ENCODE measurements at regions not wholly inside any gene's neighbourhood (a gene's known extent, or its start where the extent isn't known, plus 50 kb on each side); places are given as distances from the start of the nearest gene placed in this dataset.
"Not testable (repeated sequence)": the region's sequence is repeated elsewhere in the genome, so short reads cannot be mapped to it uniquely, and the experiment has no call there.

- no peak for DNase-seq
- H3K27me3 ChIP-seq, result no peaks in the 10 kb centered on the region
- no peak overlapping the region for H3K4me3 ChIP-seq
- H3K4me1 ChIP-seq (replicated peaks in 1 of 2), result no peaks in the 10 kb centered on the region
- H3K27ac ChIP-seq, result no peak overlapping the region
- intact Hi-C loops (cut with DNase I), result no loop called here
- TF ChIP-seq, protein P1, sequence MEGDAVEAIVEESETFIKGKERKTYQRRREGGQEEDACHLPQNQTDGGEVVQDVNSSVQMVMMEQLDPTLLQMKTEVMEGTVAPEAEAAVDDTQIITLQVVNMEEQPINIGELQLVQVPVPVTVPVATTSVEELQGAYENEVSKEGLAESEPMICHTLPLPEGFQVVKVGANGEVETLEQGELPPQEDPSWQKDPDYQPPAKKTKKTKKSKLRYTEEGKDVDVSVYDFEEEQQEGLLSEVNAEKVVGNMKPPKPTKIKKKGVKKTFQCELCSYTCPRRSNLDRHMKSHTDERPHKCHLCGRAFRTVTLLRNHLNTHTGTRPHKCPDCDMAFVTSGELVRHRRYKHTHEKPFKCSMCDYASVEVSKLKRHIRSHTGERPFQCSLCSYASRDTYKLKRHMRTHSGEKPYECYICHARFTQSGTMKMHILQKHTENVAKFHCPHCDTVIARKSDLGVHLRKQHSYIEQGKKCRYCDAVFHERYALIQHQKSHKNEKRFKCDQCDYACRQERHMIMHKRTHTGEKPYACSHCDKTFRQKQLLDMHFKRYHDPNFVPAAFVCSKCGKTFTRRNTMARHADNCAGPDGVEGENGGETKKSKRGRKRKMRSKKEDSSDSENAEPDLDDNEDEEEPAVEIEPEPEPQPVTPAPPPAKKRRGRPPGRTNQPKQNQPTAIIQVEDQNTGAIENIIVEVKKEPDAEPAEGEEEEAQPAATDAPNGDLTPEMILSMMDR (IDR thresholded peaks at IDR 0.05), result no peak
- TF ChIP-seq POLR2A (IDR thresholded peaks at IDR 0.05), result no peak
- H3K9me3 ChIP-seq (replicated peaks in 1 of 3), result no peaks in the 10 kb centered on the region
- no peaks in the 10 kb centered on the region for H3K36me3 ChIP-seq (replicated peaks in 1 of 2)
- 70 to 73% (median 71%) methylated on average over 2 of the region's 2 CpGs for whole genome bisulfite sequencing, 4 donors
Observed at GRCh38 chr13:82196087-82196486, 1686.2 kb downstream of the SLITRK1 start.

DNA sequence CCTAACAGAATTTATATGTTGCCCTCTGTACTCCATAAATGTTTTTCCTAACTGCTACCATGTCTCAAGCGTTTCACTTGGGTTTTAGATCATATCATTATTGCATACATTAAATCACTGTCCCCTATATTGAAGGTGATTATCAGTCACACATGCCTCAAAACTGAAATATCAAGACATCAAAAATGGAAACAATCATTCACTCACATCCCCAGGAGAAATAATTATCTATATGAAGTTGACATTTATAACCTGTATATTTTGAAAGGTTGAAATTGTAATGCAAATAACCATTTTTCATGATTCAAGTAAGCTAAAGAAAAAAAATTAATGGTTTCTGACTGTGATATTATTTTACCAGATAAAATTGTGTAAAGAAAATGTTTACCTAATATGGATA, 1695.0 kb downstream of the SLITRK1 start:
- no peak overlapping the region for H3K4me3 ChIP-seq
- no peaks in the 10 kb centered on the region for H3K27me3 ChIP-seq
- DNase-seq, result no peak
- H3K36me3 ChIP-seq (replicated peaks in 1 of 2), result no peaks in the 10 kb centered on the region
- no peak for TF ChIP-seq POLR2A (IDR thresholded peaks at IDR 0.05)
- TF ChIP-seq, protein P1 (IDR thresholded peaks at IDR 0.05), result no peak
- no peaks in the 10 kb centered on the region for H3K4me1 ChIP-seq (replicated peaks in 1 of 2)
- 38 to 57% (median 48%) methylated on average over 1 of the region's 1 CpG for WGBS, 4 donors
- no peak overlapping the region for H3K27ac ChIP-seq
- H3K9me3 ChIP-seq (replicated peaks in 1 of 3), result no peaks in the 10 kb centered on the region
- intact Hi-C loops (cut with DNase I), result no loop called here

DNA sequence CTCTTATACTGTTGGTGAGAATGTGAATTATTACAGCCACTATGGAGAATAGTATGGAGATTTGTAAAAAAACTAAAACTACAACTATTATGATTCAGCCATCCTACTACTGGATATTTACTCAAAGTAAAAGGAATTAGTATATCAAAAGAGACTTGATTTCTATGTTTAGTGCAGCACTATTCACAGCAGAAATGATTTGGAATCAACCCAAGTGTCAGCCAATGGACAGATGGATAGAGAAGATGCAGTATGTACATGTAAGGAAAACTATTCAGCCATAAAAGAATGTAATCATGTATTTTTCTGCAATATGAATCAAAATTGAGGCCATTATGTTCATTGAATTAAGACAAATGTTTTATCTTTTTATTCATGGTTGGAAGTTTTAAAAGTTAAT, 1705.5 kb downstream of the SLITRK1 start:
- Histone ChIP-seq H3K9me3 (replicated peaks in 1 of 3) (no peaks in the 10 kb centered on the region), H3K4me3 (no peak overlapping the region), H3K36me3 (replicated peaks in 1 of 2) (no peaks in the 10 kb centered on the region), H3K4me1 (replicated peaks in 1 of 2) (no peaks in the 10 kb centered on the region), H3K27ac (no peak overlapping the region), H3K27me3 (no peaks in the 10 kb centered on the region)
- TF ChIP-seq, protein P1 (IDR thresholded peaks at IDR 0.05), result no peak
- no peak for TF ChIP-seq POLR2A (IDR thresholded peaks at IDR 0.05)
- intact Hi-C loops (cut with DNase I), result no loop called here
- DNase-seq, result no peak

GRCh38 chr13:82165396-82166174, 1716.7 kb downstream of the SLITRK1 start:
- no peak for DNase-seq
- intact Hi-C loops (cut with DNase I), result no loop called here
- 82 to 96% (median 89%) methylated on average over 9 to 18 of the region's 18 CpGs for WGBS, 4 donors

GRCh38 chr13:82164780-82165395, 1717.4 kb downstream of the SLITRK1 start:
- H3K27me3 ChIP-seq; H3K27ac ChIP-seq; H3K4me1 ChIP-seq (replicated peaks in 1 of 2); intact Hi-C loops (cut with DNase I); H3K4me3 ChIP-seq; H3K9me3 ChIP-seq (replicated peaks in 1 of 3); H3K36me3 ChIP-seq (replicated peaks in 1 of 2); DNase-seq: not testable (repeated sequence)
- whole genome bisulfite sequencing, 4 donors, result 83 to 94% (median 91%) methylated on average over 1 to 31 of the region's 31 CpGs

More at GRCh38 chr13:82165396-82166174, 1716.7 kb downstream of the SLITRK1 start:
- TF ChIP-seq, protein P1 (IDR thresholded peaks at IDR 0.05), result no peak
- TF ChIP-seq POLR2A (IDR thresholded peaks at IDR 0.05), result no peak
- H3K4me1 ChIP-seq (replicated peaks in 1 of 2), result no peaks in the 10 kb centered on the region
- H3K4me3 ChIP-seq, result no peak overlapping the region
- peaks cover 0 to 6% (median 0%) of the 10 kb centered on the region in 3 donors for H3K9me3 ChIP-seq (replicated peaks in 1 of 3)
- H3K36me3 ChIP-seq (replicated peaks in 1 of 2), result no peaks in the 10 kb centered on the region
- H3K27ac ChIP-seq, result no peak overlapping the region
- H3K27me3 ChIP-seq, result no peaks in the 10 kb centered on the region
